ENCODE measurements at regions not wholly inside any gene's neighbourhood (a gene's known extent, or its start where the extent isn't known, plus 50 kb on each side); places are given as distances from the start of the nearest gene placed in this dataset.

- Histone ChIP-seq H3K36me3 (ENCODE audit: insufficient read depth) (no peaks in the 10 kb centered on the region), H3K9ac (no peak overlapping the region), H3K27me3 (ENCODE audit: insufficient read depth, low read depth) (no peaks in the 10 kb centered on the region), H4K20me1 (ENCODE audit: insufficient read depth) (no peaks in the 10 kb centered on the region), H3K27ac (no peak overlapping the region), H3K4me3 (IDR thresholded peaks at IDR 0.05; ENCODE audit: insufficient read depth, low read depth, low read length) (no peak overlapping the region), H3K4me2 (no peak overlapping the region), H3K79me2 (ENCODE audit: insufficient read depth, low read depth) (no peaks in the 10 kb centered on the region), H3K4me1 (ENCODE audit: low read depth, poor library complexity, severe bottlenecking) (no peaks in the 10 kb centered on the region), H2AFZ (ENCODE audit: low read depth) (no peak overlapping the region)
- TF ChIP-seq CTCF (conservative IDR thresholded peaks at IDR 0.05; ENCODE audit: low read depth, low read length) = no peak
These were observed 93.2 kb downstream of the TBX19 start for GRCh38 chr1:168373869-168374268.

- no peaks in the 10 kb centered on the region for H4K20me1 ChIP-seq (ENCODE audit: insufficient read depth)
- no peak overlapping the region for H3K9ac ChIP-seq
- no peak overlapping the region for H3K27ac ChIP-seq
- no peaks in the 10 kb centered on the region for H3K36me3 ChIP-seq (ENCODE audit: insufficient read depth)
- H3K4me3 ChIP-seq (IDR thresholded peaks at IDR 0.05; ENCODE audit: insufficient read depth, low read depth, low read length) = no peak overlapping the region
- H3K27me3 ChIP-seq (ENCODE audit: insufficient read depth, low read depth) = no peaks in the 10 kb centered on the region
- no peak overlapping the region for H2AFZ ChIP-seq (ENCODE audit: low read depth)
- no peaks in the 10 kb centered on the region for H3K79me2 ChIP-seq (ENCODE audit: insufficient read depth, low read depth)
- H3K4me1 ChIP-seq (ENCODE audit: low read depth, poor library complexity, severe bottlenecking) = no peaks in the 10 kb centered on the region
- TF ChIP-seq CTCF (conservative IDR thresholded peaks at IDR 0.05; ENCODE audit: low read depth, low read length) = no peak
- H3K4me2 ChIP-seq = no peak overlapping the region
These were observed 92.2 kb downstream of the TBX19 start for GRCh38 chr1:168372861-168373371.

GRCh38 chr1:168372307-168372706 is 91.6 kb downstream of the TBX19 start:
- TF ChIP-seq CTCF (conservative IDR thresholded peaks at IDR 0.05; ENCODE audit: low read depth, low read length) = no peak
- no peak overlapping the region for H3K9ac ChIP-seq
- H3K4me3 ChIP-seq (IDR thresholded peaks at IDR 0.05; ENCODE audit: insufficient read depth, low read depth, low read length) = no peak overlapping the region

GRCh38 chr1:168371477-168371876 is 90.8 kb downstream of the TBX19 start:
- H3K4me1 ChIP-seq (ENCODE audit: low read depth, poor library complexity, severe bottlenecking) = no peaks in the 10 kb centered on the region
- H3K79me2 ChIP-seq (ENCODE audit: insufficient read depth, low read depth) = no peaks in the 10 kb centered on the region
- no peaks in the 10 kb centered on the region for H3K36me3 ChIP-seq (ENCODE audit: insufficient read depth)
- H4K20me1 ChIP-seq (ENCODE audit: insufficient read depth) = no peaks in the 10 kb centered on the region
- H3K27me3 ChIP-seq (ENCODE audit: insufficient read depth, low read depth) = no peaks in the 10 kb centered on the region
- H3K4me3 ChIP-seq (IDR thresholded peaks at IDR 0.05; ENCODE audit: insufficient read depth, low read depth, low read length) = no peak overlapping the region
- no peak overlapping the region for H3K4me2 ChIP-seq
- no peak overlapping the region for H3K9ac ChIP-seq
- TF ChIP-seq CTCF (conservative IDR thresholded peaks at IDR 0.05; ENCODE audit: low read depth, low read length) = no peak
- no peak overlapping the region for H2AFZ ChIP-seq (ENCODE audit: low read depth)
- no peak overlapping the region for H3K27ac ChIP-seq

More at GRCh38 chr1:168372307-168372706, 91.6 kb downstream of the TBX19 start:
- no peaks in the 10 kb centered on the region for H3K79me2 ChIP-seq (ENCODE audit: insufficient read depth, low read depth)
- H2AFZ ChIP-seq (ENCODE audit: low read depth) = no peak overlapping the region
- no peak overlapping the region for H3K27ac ChIP-seq
- no peak overlapping the region for H3K4me2 ChIP-seq
- H4K20me1 ChIP-seq (ENCODE audit: insufficient read depth) = no peaks in the 10 kb centered on the region
- H3K36me3 ChIP-seq (ENCODE audit: insufficient read depth) = no peaks in the 10 kb centered on the region
- H3K27me3 ChIP-seq (ENCODE audit: insufficient read depth, low read depth) = no peaks in the 10 kb centered on the region
- no peaks in the 10 kb centered on the region for H3K4me1 ChIP-seq (ENCODE audit: low read depth, poor library complexity, severe bottlenecking)
